Ovary (tissue), 7 donors: ENCODE measurements at regions not wholly inside any gene's neighbourhood (a gene's known extent, or its start where the extent isn't known, plus 50 kb on each side); places are given as distances from the start of the nearest gene placed in this dataset.
"Not testable (repeated sequence)": the region's sequence is repeated elsewhere in the genome, so short reads cannot be mapped to it uniquely, and the experiment has no call there.

Experiments used
- DNase-seq, 5 donors: peaks; one replicate each; pipeline ENCODE4 v3.0.0-alpha.2; 2019 to 2020
- H3K27ac ChIP-seq, 2 donors: fragments of 200-600 bp; one replicate each; pipeline versions ENCODE4 v1.5.1 to v1.8.0; 2019 to 2022
- H3K27me3 ChIP-seq: fragments of 200-600 bp; one replicate; pipeline ENCODE4 v1.8.0; 2022
- H3K36me3 ChIP-seq: fragments of 200-600 bp; sonication (generic); one replicate; pipeline ENCODE4 v1.5.1; 2019
- H3K4me1 ChIP-seq: one replicate; pipeline ENCODE4 v1.8.1; 2013; ENCODE audit warnings: mild to moderate bottlenecking, moderate library complexity; ENCODE audit not compliant: insufficient read depth
- H3K4me3 ChIP-seq: fragments of 200-600 bp; sonication (generic); one replicate; pipeline ENCODE4 v1.5.1; 2017
- H3K9me3 ChIP-seq, 2 donors: fragments of 200-600 bp in 1 of 2; sonication (generic) in 1 of 2; one replicate each; pipeline versions ENCODE4 v1.5.1 to v1.8.1; 2013 to 2019; ENCODE audit warnings: mild to moderate bottlenecking in 1 of 2, moderate library complexity in 1 of 2
- EP300 ChIP-seq: sonication (generic); formaldehyde crosslinking; IDR thresholded peaks from one replicate; pipeline ENCODE4 v1.6.1; 2017; ENCODE audit warnings: antibody characterized with exemption
- POLR2A ChIP-seq: fragments of 450-650 bp; IDR thresholded peaks from one replicate; pipeline ENCODE4 v1.6.1; 2017; ENCODE audit warnings: antibody characterized with exemption, mild to moderate bottlenecking, moderate library complexity
- WGBS, 3 donors: extraction: QIAGEN DNeasy Blood & Tissue Kit in 1 of 3; methylation state at CpG; one replicate each; pipeline versions ENCODE4 v1.1.5 to v1.1.7; 2013 to 2017; 5-methylcytosine and 5-hydroxymethylcytosine counted together
- intact Hi-C, 4 donors: fragments of 100-400 bp; cut with DNase I; formaldehyde crosslinking; loops; one replicate each; pipeline versions ENCODE4 v1.11.0 to v1.15.1; 2022 to 2023
- TF ChIP-seq, protein P1 (sequence below), 3 donors: fragments of 450-650 bp in 2 of 3; fragments of 200-600 bp in 1 of 3; IDR thresholded peaks; one replicate each; pipeline versions ENCODE4 v1.5.1 to v1.8.0; 2016 to 2022; ENCODE audit warnings: antibody characterized with exemption in 3 of 3, mild to moderate bottlenecking in 1 of 3
- donor health status: DM: no; HTN: no; CAD: no; lungs with moderate emphysema.
- donor health status: DM: no; HTN: no; CAD: no.
- donor health status: Bipolar disorder and iron deficiency.
- donor health status: DM: no; HTN: no; CAD: no.
- donor health status: DM: yes; HTN: yes; CAD: no.

DNA sequence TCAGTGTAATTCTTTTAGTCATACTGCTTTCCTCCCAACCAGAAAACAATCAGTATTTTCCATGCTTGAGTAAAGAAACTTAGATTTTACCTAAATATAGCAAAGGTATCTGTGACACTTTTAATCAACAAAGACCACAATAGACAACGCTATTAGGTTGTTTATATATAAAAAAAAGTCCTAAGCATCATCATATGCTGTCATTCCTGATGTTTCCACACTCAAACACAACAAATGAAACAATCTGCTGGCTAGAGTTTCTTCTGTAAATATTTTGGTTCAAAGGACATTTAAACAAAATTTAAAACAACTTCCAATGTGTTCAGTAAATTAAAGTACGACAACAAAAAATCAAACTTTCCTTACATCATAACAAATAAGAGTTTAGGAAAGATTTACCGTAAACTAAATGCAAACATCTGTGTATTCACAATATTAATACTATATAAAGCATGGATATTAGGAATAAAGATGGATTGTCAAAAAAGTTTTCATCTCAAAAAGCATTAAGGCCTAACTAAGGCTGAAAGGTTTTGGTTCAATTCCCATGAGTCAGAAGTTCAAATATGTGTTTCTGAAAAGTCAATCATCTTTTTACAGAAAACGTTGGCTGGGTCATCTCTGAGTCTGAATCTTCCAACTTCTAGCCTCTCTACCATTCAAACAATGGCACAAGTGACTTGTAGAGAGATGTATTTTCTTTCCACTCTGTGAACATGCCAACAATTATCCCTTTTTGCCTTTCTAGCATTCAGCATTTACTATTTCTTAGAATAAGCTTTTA is 157.1 kb downstream of the CRPPA start:
- Histone ChIP-seq H3K27me3 (no peaks in the 10 kb centered on the region), H3K9me3 (no peaks in the 10 kb centered on the region), H3K4me3 (no peak overlapping the region), H3K27ac (no peak overlapping the region), H3K36me3 (no peaks in the 10 kb centered on the region), H3K4me1 (no peaks in the 10 kb centered on the region)
- WGBS, 3 donors = 15 to 43% (median 18%) methylated on average over 4 of the region's 4 CpGs
- TF ChIP-seq, protein P1, sequence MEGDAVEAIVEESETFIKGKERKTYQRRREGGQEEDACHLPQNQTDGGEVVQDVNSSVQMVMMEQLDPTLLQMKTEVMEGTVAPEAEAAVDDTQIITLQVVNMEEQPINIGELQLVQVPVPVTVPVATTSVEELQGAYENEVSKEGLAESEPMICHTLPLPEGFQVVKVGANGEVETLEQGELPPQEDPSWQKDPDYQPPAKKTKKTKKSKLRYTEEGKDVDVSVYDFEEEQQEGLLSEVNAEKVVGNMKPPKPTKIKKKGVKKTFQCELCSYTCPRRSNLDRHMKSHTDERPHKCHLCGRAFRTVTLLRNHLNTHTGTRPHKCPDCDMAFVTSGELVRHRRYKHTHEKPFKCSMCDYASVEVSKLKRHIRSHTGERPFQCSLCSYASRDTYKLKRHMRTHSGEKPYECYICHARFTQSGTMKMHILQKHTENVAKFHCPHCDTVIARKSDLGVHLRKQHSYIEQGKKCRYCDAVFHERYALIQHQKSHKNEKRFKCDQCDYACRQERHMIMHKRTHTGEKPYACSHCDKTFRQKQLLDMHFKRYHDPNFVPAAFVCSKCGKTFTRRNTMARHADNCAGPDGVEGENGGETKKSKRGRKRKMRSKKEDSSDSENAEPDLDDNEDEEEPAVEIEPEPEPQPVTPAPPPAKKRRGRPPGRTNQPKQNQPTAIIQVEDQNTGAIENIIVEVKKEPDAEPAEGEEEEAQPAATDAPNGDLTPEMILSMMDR (IDR thresholded peaks at IDR 0.05) = no peak
- no peak for TF ChIP-seq EP300
- TF ChIP-seq POLR2A = no peak
- DNase-seq = no peak
- intact Hi-C loops = loop anchor here in 1 of 4 donors (5.0 kb wide), 1 partner anchor 78 kb away; no protein-coding TSS in a partner anchor

DNA sequence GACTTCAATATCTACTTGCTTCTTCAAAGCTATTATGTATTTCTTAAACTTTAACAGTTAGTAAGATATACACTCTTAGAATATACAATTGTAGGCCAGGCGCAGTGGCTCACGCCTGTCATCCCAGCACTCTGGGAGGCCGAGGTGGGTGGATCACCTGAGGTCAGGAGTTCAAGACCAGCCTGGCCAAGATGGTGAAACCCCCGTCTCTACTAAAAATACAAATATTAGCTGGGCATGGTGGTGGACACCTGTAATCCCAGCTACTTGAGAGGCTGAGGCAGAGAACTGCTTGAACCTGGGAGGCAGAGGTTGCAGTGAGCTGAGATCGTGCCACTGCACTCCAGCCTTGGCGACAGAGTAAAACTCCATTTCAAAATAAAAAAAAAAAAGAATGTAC is 158.0 kb downstream of the CRPPA start:
- 83 to 92% (median 85%) methylated on average over 6 of the region's 6 CpGs for WGBS, 3 donors
- H3K4me1 ChIP-seq, H3K4me3 ChIP-seq, H3K36me3 ChIP-seq, DNase-seq, H3K27ac ChIP-seq, H3K9me3 ChIP-seq, H3K27me3 ChIP-seq: not testable (repeated sequence)
- intact Hi-C loops = loop anchor here in 1 of 4 donors (5.0 kb wide), 1 partner anchor 79 kb away; no protein-coding TSS in a partner anchor

DNA sequence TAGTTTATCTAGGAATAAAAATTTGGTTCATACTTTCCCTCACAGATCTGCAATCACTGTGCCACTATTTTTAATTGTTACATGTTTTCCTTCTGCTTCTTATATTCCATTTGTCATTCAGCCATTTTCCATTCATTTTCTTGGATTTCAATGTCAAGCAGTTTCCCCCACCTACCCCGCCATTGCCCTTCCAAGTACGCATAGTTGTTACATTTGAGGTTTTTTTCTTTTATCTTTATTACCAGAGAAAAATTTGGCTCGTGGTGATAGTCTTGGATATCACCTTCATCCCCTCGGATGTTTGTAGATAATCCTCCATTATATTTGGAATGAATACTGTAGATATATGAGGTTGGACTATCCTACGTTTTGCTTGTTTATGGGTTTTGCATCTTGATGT is 159.7 kb downstream of the CRPPA start:
- TF ChIP-seq, protein P1 (IDR thresholded peaks at IDR 0.05) = no peak
- no peak for TF ChIP-seq EP300
- TF ChIP-seq POLR2A = no peak
- H3K27ac ChIP-seq = no peak overlapping the region
- intact Hi-C loops = loop anchor here in 1 of 4 donors (5.0 kb wide), 1 partner anchor 81 kb away; no protein-coding TSS in a partner anchor
- no peaks in the 10 kb centered on the region for H3K4me1 ChIP-seq
- WGBS, 3 donors = 72 to 79% (median 73%) methylated on average over 5 of the region's 5 CpGs
- no peaks in the 10 kb centered on the region for H3K27me3 ChIP-seq
- DNase-seq = no peak
- H3K9me3 ChIP-seq = no peaks in the 10 kb centered on the region
- H3K4me3 ChIP-seq = no peak overlapping the region
- no peaks in the 10 kb centered on the region for H3K36me3 ChIP-seq

DNA sequence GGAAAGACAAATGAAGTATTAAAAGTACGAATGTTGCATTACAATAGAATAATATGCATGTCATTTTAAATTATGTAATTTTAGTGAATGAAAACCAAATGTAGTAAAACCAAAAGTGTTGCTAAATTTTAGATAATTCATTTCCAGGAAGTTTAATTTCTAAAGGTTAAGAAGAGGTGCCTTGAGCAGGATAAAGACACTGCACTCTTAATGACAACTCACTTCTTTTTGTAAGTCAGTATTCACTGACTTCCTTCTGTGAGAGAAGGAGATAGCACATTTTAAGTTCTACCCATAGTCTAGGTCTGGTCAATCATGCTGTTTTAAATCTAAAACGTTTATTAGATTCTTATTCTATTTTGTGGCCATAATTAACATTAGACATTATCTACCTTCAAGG is 160.2 kb downstream of the CRPPA start:
- 61 to 75% (median 72%) methylated on average over 2 of the region's 2 CpGs for WGBS, 3 donors
- H3K4me3 ChIP-seq = no peak overlapping the region
- intact Hi-C loops = loop anchor here in 1 of 4 donors (5.0 kb wide), 1 partner anchor 81 kb away; no protein-coding TSS in a partner anchor
- H3K36me3 ChIP-seq = no peaks in the 10 kb centered on the region
- no peaks in the 10 kb centered on the region for H3K4me1 ChIP-seq
- no peak overlapping the region for H3K27ac ChIP-seq
- H3K27me3 ChIP-seq = no peaks in the 10 kb centered on the region
- TF ChIP-seq EP300 (no peak), POLR2A (no peak)
- TF ChIP-seq, protein P1 (IDR thresholded peaks at IDR 0.05) = no peak
- H3K9me3 ChIP-seq = no peaks in the 10 kb centered on the region
- DNase-seq = no peak

DNA sequence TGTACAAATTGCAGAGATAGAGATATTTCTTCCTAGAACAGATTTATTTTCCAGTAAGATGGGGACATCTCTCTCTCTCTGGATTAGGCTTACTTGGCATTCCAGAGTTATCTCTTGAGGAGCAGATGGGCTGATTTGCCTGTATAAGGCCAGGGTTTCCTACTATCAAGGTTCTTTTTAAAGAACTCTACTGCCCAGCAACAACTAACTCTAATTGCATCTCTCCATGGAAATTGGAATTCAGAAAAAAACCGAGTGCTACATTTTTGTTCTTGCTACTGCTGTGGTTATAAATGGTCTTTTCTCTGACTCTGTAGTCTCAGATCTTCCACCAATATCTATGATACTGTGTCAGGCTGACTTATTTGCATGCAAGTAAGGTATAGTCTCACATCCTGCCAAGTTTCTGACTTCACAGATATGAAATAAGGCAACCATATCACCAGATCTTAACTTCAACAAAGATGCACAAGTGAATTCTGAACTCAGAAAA is 161.1 kb downstream of the CRPPA start:
- WGBS, 3 donors = 24 to 42% (median 40%) methylated on average over 1 of the region's 1 CpG
- H3K4me1 ChIP-seq = no peaks in the 10 kb centered on the region
- no peak overlapping the region for H3K27ac ChIP-seq
- H3K4me3 ChIP-seq = no peak overlapping the region
- intact Hi-C loops = loop anchor here in 1 of 4 donors (5.0 kb wide), 1 partner anchor 82 kb away; no protein-coding TSS in a partner anchor
- DNase-seq = no peak
- no peaks in the 10 kb centered on the region for H3K27me3 ChIP-seq
- no peaks in the 10 kb centered on the region for H3K9me3 ChIP-seq
- TF ChIP-seq, protein P1 (IDR thresholded peaks at IDR 0.05) = no peak
- TF ChIP-seq POLR2A (no peak), EP300 (no peak)
- no peaks in the 10 kb centered on the region for H3K36me3 ChIP-seq

DNA sequence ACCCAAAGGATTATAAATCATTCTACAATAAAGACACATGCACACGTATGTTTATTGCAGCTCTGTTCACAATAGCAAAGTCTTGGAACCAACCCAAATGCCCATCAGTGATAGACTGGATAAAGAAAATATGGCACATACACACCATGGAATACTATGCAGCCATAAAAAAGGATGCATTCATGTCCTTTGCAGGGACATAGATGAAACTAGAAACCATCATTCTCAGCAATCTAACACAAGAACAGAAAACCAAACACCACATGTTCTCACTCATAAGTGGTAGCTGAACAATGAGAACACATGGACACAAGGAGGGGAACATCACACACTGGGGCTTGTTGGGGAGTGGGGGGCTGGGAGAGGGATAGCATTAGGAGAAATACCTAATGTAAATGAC is 164.9 kb downstream of the CRPPA start:
- H3K36me3 ChIP-seq, H3K9me3 ChIP-seq, H3K4me3 ChIP-seq, intact Hi-C loops, H3K4me1 ChIP-seq, H3K27ac ChIP-seq, H3K27me3 ChIP-seq, DNase-seq: not testable (repeated sequence)
- WGBS, 3 donors = 90 to 100% (median 94%) methylated on average over 1 of the region's 1 CpG

DNA sequence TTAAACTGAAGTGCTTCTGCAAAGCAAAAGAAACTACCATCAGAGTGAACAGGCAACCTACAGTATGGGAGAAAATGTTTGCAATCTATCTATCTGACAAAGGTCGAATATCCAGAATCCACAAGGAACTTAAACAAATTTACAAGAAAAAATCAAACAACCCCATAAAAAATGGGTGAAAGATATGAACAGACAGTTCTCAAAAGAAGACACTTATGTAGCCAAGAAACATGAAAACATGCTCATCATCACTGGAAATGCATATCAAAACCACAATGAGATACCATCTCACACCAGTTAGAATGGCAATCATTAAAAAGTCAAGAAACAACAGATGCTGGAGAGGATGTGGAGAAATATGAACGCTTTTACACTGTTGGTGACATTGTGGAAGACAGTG is 165.4 kb downstream of the CRPPA start:
- intact Hi-C loops, H3K27me3 ChIP-seq, DNase-seq, H3K9me3 ChIP-seq, H3K4me1 ChIP-seq, H3K4me3 ChIP-seq, H3K27ac ChIP-seq, H3K36me3 ChIP-seq: not testable (repeated sequence)
- WGBS, 3 donors = 92 to 100% (median 98%) methylated on average over 2 of the region's 2 CpGs
